Heart left ventricle (tissue), 16 donors: ENCODE measurements at regions not wholly inside any gene's neighbourhood (a gene's known extent, or its start where the extent isn't known, plus 50 kb on each side); places are given as distances from the start of the nearest gene placed in this dataset.
"Not testable (repeated sequence)": the region's sequence is repeated elsewhere in the genome, so short reads cannot be mapped to it uniquely, and the experiment has no call there.

ENCODE experiments used
- ATAC-seq, 4 donors: fragments of 200-7000 bp; cut with Tn5 transposase; one replicate each; pipeline ENCODE4 v1.9.1; 2020 to 2022; ENCODE audit warnings: moderate library complexity in 4 of 4, mild to moderate bottlenecking in 3 of 4, moderate number of reproducible peaks in 1 of 4
- DNase-seq, 5 donors: peaks; one replicate each; pipeline ENCODE4 v3.0.0-alpha.2; 2020
- H3K27ac ChIP-seq, 12 donors: fragments of 200-600 bp; sonication (generic) in 4 of 12; one replicate each; pipeline versions ENCODE4 v1.5.0 to v1.8.0; 2016 to 2022; ENCODE audit warnings: mild to moderate bottlenecking in 2 of 12
- H3K27me3 ChIP-seq, 9 donors: fragments of 200-600 bp; sonication (generic) in 2 of 9; one replicate each; pipeline versions ENCODE4 v1.5.1 to v1.8.0; 2016 to 2022; ENCODE audit warnings: mild to moderate bottlenecking in 3 of 9
- H3K36me3 ChIP-seq, 9 donors: fragments of 200-600 bp; sonication (generic) in 2 of 9; one replicate each; pipeline versions ENCODE4 v1.5.0 to v1.8.0; 2018 to 2022; ENCODE audit warnings: mild to moderate bottlenecking in 2 of 9
- H3K4me1 ChIP-seq, 12 donors: fragments of 200-600 bp; sonication (generic) in 4 of 12; one replicate each; pipeline versions ENCODE4 v1.5.0 to v1.8.0; 2016 to 2022; ENCODE audit warnings: mild to moderate bottlenecking in 3 of 12
- H3K4me3 ChIP-seq, 12 donors: fragments of 200-600 bp; sonication (generic) in 4 of 12; one replicate each; pipeline versions ENCODE4 v1.5.0 to v1.8.0; 2017 to 2022; ENCODE audit warnings: mild to moderate bottlenecking in 9 of 12, moderate library complexity in 4 of 12
- H3K9me3 ChIP-seq, 12 donors: fragments of 200-600 bp; sonication (generic) in 4 of 12; one replicate each; pipeline versions ENCODE4 v1.5.0 to v1.8.0; 2016 to 2022; ENCODE audit warnings: mild to moderate bottlenecking in 1 of 12
- POLR2A ChIP-seq, 2 donors: fragments of 450-650 bp; IDR thresholded peaks; one replicate each; pipeline ENCODE4 v1.6.1; 2017; ENCODE audit warnings: antibody characterized with exemption in 2 of 2, mild to moderate bottlenecking in 2 of 2, moderate library complexity in 2 of 2
- WGBS, 4 donors: extraction: QIAGEN DNeasy Blood & Tissue Kit in 2 of 4; methylation state at CpG; one replicate each; pipeline versions ENCODE4 v1.1.5 to v1.1.7; 2013 to 2018; 5-methylcytosine and 5-hydroxymethylcytosine counted together
- intact Hi-C, 10 donors: fragments of 100-400 bp; cut with DNase I; formaldehyde crosslinking; loops; one replicate each; pipeline versions ENCODE4 v1.11.1 to v1.14.2; 2022
- TF ChIP-seq, protein P1 (sequence below), 12 donors: fragments of 200-600 bp; sonication (generic) in 4 of 12; IDR thresholded peaks; one replicate each; pipeline versions ENCODE4 v1.5.0 to v1.8.0; 2018 to 2022; ENCODE audit warnings: antibody characterized with exemption in 12 of 12, mild to moderate bottlenecking in 5 of 12
- donor health status: ischemic (EF 13 %, LVEDD 7.1; RV severe dilation, severe dysfunction).
- donor health status: healthy with polysubstance abuse.
- donor health status: DM: no; HTN: yes; CAD: no.
- donor health status: DM: no; HTN: no; CAD: no.
- donor health status: ischemic (EF 25% LVEDD 6.9; RV normal size, moderate dysfunction).
- donor health status: ischemic (EF 25% LVEDD 5.7; RV mildly dilated, moderate dysfunction).
- donor health status: healthy.
- donor health status: DM: yes; HTN: yes; CAD: no.
- donor health status: ischemic (EF 35%, LVEDD 5.7; RV mildly dilated, moderate dysfunction).
- donor health status: nonischemic (EF 11% LVEDD 7.7; RV severe dilation, severe dysfunction).
- donor health status: DM: yes; HTN: yes; CAD: no.
- donor health status: PGD.
- donor health status: ischemic (EF 29% LVEDD 5.4; RV normal size, mild dysfunction).
- donor health status: nonischemic (EF 23%, LVEDD 6.1; RV moderate dilation, normal function).

GRCh38 chr7:97234494-97234893 is 117.0 kb downstream of the SDHAF3 start:
- H3K4me3 ChIP-seq, H3K27ac ChIP-seq, H3K27me3 ChIP-seq, intact Hi-C loops, DNase-seq, ATAC-seq, H3K36me3 ChIP-seq, H3K4me1 ChIP-seq: not testable (repeated sequence)
- 76 to 87% (median 83%) methylated on average over 7 of the region's 7 CpGs for WGBS, 4 donors
- H3K9me3 ChIP-seq: peaks cover 0 to 49% (median 8%) of the 10 kb centered on the region in 12 donors

- no peak for DNase-seq
- Histone ChIP-seq H3K9me3 (peaks cover 0 to 37% (median 12%) of the 10 kb centered on the region in 12 donors), H3K4me1 (no peaks in the 10 kb centered on the region), H3K36me3 (no peaks in the 10 kb centered on the region), H3K27ac (no peak overlapping the region), H3K4me3 (no peak overlapping the region), H3K27me3 (no peaks in the 10 kb centered on the region)
- intact Hi-C loops: no loop called here
- TF ChIP-seq, protein P1, sequence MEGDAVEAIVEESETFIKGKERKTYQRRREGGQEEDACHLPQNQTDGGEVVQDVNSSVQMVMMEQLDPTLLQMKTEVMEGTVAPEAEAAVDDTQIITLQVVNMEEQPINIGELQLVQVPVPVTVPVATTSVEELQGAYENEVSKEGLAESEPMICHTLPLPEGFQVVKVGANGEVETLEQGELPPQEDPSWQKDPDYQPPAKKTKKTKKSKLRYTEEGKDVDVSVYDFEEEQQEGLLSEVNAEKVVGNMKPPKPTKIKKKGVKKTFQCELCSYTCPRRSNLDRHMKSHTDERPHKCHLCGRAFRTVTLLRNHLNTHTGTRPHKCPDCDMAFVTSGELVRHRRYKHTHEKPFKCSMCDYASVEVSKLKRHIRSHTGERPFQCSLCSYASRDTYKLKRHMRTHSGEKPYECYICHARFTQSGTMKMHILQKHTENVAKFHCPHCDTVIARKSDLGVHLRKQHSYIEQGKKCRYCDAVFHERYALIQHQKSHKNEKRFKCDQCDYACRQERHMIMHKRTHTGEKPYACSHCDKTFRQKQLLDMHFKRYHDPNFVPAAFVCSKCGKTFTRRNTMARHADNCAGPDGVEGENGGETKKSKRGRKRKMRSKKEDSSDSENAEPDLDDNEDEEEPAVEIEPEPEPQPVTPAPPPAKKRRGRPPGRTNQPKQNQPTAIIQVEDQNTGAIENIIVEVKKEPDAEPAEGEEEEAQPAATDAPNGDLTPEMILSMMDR (IDR thresholded peaks at IDR 0.05): no peak
- TF ChIP-seq POLR2A (IDR thresholded peaks at IDR 0.05): no peak
- 61 to 75% (median 66%) methylated on average over 2 of the region's 2 CpGs for WGBS, 4 donors
- no peak for ATAC-seq
Measured at GRCh38 chr7:97246317-97246716, 128.8 kb downstream of the SDHAF3 start.

DNA sequence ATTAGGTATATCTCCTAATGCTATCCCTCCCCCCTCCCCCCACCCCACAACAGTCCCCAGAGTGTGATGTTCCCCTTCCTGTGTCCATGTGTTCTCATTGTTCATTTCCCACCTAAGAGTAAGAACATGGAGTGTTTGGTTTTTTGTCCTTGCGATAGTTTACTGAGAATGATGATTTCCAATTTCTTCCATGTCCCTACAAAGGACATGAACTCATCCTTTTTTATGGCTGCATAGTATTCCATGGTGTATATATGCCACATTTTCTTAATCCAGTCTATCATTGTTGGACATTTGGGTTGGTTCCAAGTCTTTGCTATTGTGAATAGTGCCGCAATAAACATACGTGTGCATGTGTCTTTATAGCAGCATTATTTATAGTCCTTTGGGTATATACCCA is 140.7 kb downstream of the SDHAF3 start:
- intact Hi-C loops, H3K9me3 ChIP-seq, H3K27ac ChIP-seq, H3K36me3 ChIP-seq, H3K4me1 ChIP-seq, DNase-seq, H3K27me3 ChIP-seq, ATAC-seq, H3K4me3 ChIP-seq: not testable (repeated sequence)
- WGBS, 4 donors: 90 to 100% (median 95%) methylated on average over 1 to 2 of the region's 3 CpGs

- ATAC-seq (no peak), DNase-seq (no peak)
- intact Hi-C loops: no loop called here
- H3K4me1 ChIP-seq: no peaks in the 10 kb centered on the region
- H3K9me3 ChIP-seq: no peaks in the 10 kb centered on the region
- H3K27me3 ChIP-seq: no peaks in the 10 kb centered on the region
- H3K27ac ChIP-seq: no peak overlapping the region
- TF ChIP-seq, protein P1 (IDR thresholded peaks at IDR 0.05): no peak
- TF ChIP-seq POLR2A (IDR thresholded peaks at IDR 0.05): no peak
- no peaks in the 10 kb centered on the region for H3K36me3 ChIP-seq
- no peak overlapping the region for H3K4me3 ChIP-seq
Measured at GRCh38 chr7:97269741-97270140, 152.2 kb downstream of the SDHAF3 start.

DNA sequence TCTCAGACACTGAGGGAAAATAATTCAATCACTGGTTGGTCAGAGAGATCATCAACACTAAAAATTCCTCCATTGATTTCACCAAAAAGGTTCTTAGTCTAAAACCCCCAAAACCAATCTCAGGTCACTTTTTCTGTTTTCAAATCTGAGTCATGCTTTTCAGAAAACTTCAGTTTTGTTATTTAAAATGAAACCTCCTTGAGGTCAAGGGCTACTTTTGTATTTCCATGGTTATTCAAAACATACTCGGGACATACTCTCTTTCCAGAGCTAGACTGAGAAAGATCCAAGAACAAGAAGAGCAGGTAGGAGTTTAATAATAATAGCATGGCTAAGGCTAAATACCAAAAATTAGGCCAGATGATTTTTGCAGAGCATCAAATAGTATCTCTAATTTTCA is 152.8 kb downstream of the SDHAF3 start:
- Histone ChIP-seq H3K4me1 (no peaks in the 10 kb centered on the region), H3K36me3 (no peaks in the 10 kb centered on the region), H3K27ac (no peak overlapping the region), H3K9me3 (no peaks in the 10 kb centered on the region), H3K27me3 (no peaks in the 10 kb centered on the region), H3K4me3 (no peak overlapping the region)
- no peak for TF ChIP-seq POLR2A (IDR thresholded peaks at IDR 0.05)
- TF ChIP-seq, protein P1 (IDR thresholded peaks at IDR 0.05): no peak
- 75 to 90% (median 78%) methylated on average over 1 of the region's 1 CpG for WGBS, 4 donors
- DNase-seq (no peak), ATAC-seq (no peak)
- intact Hi-C loops: no loop called here
